ENCODE measurements at regions not wholly inside any gene's neighbourhood (a gene's known extent, or its start where the extent isn't known, plus 50 kb on each side); places are given as distances from the start of the nearest gene placed in this dataset.
"Not testable (repeated sequence)": the region's sequence is repeated elsewhere in the genome, so short reads cannot be mapped to it uniquely, and the experiment has no call there.

DNA sequence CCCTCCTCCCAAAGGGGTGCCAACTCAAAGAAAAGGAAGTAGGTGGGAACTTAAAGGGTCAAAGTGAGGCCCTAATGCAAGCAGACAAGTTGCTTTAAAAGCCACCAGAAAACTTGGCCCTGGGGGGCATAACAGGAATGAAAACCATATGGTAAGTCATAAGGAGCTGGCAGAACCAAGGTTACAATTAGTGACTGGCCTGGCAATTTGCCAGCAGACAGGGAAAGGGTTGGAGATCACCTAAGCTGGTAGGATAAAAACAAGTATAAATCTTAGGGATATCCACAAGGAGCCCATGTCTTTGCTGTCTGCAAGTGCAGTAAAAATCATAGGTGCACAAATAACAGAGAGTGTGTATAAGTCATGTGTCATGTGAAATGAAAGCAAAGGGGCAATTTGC, 256.7 kb upstream of the LRRTM4 start:
- DNase-seq (ENCODE audit: low read depth), result no peak
- no peak overlapping the region for H3K4me3 ChIP-seq (ENCODE audit: low read depth, low read length)
- TF ChIP-seq, protein P1, sequence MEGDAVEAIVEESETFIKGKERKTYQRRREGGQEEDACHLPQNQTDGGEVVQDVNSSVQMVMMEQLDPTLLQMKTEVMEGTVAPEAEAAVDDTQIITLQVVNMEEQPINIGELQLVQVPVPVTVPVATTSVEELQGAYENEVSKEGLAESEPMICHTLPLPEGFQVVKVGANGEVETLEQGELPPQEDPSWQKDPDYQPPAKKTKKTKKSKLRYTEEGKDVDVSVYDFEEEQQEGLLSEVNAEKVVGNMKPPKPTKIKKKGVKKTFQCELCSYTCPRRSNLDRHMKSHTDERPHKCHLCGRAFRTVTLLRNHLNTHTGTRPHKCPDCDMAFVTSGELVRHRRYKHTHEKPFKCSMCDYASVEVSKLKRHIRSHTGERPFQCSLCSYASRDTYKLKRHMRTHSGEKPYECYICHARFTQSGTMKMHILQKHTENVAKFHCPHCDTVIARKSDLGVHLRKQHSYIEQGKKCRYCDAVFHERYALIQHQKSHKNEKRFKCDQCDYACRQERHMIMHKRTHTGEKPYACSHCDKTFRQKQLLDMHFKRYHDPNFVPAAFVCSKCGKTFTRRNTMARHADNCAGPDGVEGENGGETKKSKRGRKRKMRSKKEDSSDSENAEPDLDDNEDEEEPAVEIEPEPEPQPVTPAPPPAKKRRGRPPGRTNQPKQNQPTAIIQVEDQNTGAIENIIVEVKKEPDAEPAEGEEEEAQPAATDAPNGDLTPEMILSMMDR (conservative IDR thresholded peaks at IDR 0.05; ENCODE audit: low read depth, low read length), result no peak

DNA sequence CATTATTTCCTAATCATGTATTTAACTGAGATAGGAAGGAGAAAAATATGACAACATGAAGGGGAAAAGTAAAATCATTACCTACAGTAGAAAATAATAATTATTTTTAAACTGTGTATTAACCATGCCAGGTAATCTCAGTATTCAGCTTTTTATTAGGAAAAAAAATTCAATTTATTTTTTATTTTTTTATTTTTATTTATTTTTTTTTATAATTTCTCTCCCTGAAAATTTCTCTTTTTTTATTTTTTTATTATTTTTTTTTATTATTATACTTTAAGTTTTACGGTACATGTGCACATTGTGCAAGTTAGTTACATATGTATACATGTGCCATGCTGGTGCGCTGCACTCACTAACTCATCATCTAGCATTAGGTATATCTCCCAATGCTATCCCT, 271.3 kb upstream of the LRRTM4 start:
- not testable (repeated sequence) for DNase-seq (ENCODE audit: low read depth); H3K4me3 ChIP-seq (ENCODE audit: low read depth, low read length)

DNA sequence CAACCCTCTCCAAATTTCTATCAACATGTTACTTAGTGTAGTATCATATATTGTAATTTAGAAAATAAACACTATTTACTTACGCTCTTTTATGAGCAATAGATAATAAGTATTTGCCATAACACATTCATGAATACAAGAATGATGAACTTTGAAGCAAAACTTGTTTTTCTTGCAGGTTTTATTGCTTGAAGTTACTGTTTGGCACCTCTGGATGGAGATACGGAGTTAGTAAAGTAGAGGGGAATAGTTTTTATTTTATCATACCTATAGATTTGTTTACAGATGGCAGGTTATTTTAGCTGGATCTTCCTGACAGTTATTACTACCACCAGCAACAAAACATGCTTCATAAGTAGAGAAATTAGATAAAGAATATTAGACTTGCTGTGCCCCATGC, 274.2 kb upstream of the LRRTM4 start:
- no peak for DNase-seq (ENCODE audit: low read depth)
- TF ChIP-seq, protein P1 (conservative IDR thresholded peaks at IDR 0.05; ENCODE audit: low read depth, low read length), result no peak
- no peak overlapping the region for H3K4me3 ChIP-seq (ENCODE audit: low read depth, low read length)

DNA sequence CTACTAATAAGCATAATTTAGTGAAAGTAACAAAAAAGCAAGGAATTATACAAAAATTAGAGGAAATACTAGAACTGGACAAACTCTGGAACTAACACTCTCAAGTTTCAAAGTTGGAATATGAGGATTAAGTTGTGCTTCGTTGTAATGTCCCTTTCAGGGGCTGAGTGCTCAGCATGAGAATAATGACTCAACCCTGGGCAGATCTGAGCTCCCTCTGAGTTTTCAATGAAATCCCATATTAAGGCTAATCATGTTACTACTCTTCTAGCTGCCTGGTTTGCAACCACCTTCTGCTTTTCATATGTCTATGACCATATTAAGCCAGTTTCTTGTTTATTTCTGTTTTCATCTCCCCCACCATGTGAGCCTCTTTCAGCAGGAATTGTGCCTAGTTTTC, 274.9 kb upstream of the LRRTM4 start:
- no peak overlapping the region for H3K4me3 ChIP-seq (ENCODE audit: low read depth, low read length)
- TF ChIP-seq, protein P1 (conservative IDR thresholded peaks at IDR 0.05; ENCODE audit: low read depth, low read length), result no peak
- no peak for DNase-seq (ENCODE audit: low read depth)

DNA sequence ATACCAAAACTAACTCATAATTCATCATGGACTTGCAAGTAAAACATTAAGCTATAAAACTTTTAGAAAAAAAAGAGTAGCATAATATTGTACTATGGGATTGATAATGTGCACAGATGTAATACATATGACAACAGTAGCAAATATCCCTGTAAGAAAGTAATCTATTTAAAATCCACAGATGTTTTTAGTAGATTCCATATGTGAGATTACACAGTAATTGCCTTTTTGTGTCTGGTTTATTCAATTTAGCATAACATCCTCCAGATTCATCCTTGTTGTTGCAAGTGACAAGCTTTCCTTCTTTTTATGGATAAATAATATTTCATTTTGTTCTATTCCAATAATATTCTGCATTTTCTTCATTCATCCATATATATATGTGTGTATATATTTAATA, 278.2 kb upstream of the LRRTM4 start:
- TF ChIP-seq, protein P1 (conservative IDR thresholded peaks at IDR 0.05; ENCODE audit: low read depth, low read length), result no peak
- no peak for DNase-seq (ENCODE audit: low read depth)
- no peak overlapping the region for H3K4me3 ChIP-seq (ENCODE audit: low read depth, low read length)

DNA sequence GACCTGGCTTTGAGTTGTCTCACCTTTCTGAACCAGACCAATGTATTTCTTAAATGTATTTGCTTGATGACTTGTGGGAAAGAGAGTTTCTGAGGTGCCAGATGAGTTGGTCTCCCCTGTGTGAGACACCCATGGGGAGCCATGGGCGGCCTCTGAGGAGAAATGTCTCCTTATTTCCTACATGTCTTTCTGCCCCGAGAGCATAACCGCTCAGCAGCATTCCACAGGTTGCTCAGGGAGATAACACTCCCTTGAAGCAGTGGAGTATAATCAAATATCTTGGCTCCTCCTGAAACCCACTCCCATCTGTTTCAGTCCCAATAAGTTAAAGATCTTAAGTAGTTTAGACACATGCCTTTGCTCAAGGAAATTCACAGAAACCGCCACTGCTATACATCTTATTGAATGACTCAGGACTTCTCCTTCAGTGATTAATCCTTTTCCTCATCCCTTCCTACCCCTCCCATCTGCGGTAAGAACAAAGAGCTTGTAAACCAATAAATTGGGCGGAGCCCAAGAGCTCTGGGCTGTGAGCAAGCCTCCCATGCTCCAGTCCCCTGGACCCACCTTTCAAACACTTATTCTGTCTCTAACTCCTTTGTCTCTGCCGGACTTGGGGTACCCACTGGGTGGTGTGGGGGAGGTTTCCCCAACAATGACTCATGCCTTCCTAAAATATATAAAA, 285.5 kb upstream of the LRRTM4 start:
- H3K4me3 ChIP-seq (ENCODE audit: low read depth, low read length), result no peak overlapping the region
- DNase-seq (ENCODE audit: low read depth), result no peak
- TF ChIP-seq, protein P1 (conservative IDR thresholded peaks at IDR 0.05; ENCODE audit: low read depth, low read length), result no peak

DNA sequence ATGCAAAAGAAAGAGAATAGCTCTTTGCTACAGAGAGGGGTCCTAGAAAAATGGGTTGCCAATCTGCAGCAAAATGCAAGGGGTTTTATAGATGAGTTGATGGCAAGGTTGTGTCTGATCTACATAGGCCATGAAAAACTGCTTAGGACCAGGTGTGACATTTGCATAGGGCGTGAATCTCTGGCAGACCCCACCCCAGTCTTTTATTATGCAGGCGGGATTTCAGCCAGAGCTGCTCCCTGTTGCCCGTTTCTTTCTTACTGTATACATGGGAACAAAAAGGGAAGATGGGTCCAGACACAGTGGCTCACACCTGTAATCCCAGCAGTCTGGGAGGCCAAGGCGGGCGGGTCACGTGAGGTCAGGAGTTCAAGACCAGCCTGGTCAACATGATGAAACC, 286.4 kb upstream of the LRRTM4 start:
- DNase-seq (ENCODE audit: low read depth), result no peak
- TF ChIP-seq, protein P1 (conservative IDR thresholded peaks at IDR 0.05; ENCODE audit: low read depth, low read length), result no peak
- no peak overlapping the region for H3K4me3 ChIP-seq (ENCODE audit: low read depth, low read length)
